SK-N-MC (cell line): ENCODE measurements at regions not wholly inside any gene's neighbourhood (a gene's known extent, or its start where the extent isn't known, plus 50 kb on each side); places are given as distances from the start of the nearest gene placed in this dataset.

Source experiments
- DNase-seq: peaks from one replicate; pipeline ENCODE4 v3.0.0-alpha.2; 2011; ENCODE audit warnings: low read depth, low spot score
- H3K27ac ChIP-seq: fragments of 200-600 bp; sonication (generic); 2 replicates; pipeline ENCODE4 v1.5.1; 2016; ENCODE audit warnings: mixed run types
- H3K36me3 ChIP-seq: fragments of 200-600 bp; sonication (generic); 2 replicates; pipeline ENCODE4 v1.6.1; 2017; ENCODE audit warnings: antibody characterized with exemption, low read length, mixed read lengths; ENCODE audit not compliant: insufficient read depth
- H3K4me3 ChIP-seq: fragments of 200-600 bp; sonication (generic); 2 replicates; pipeline ENCODE4 v1.5.1; 2016
- H3K9ac ChIP-seq: fragments of 200-600 bp; sonication (generic); 2 replicates; pipeline ENCODE4 v1.8.0; 2017; ENCODE audit warnings: mixed run types, mixed read lengths; ENCODE audit not compliant: insufficient read length
- H3K9me3 ChIP-seq: fragments of 200-600 bp; sonication (generic); 2 replicates; pipeline ENCODE4 v1.6.1; 2017; ENCODE audit warnings: low read depth, mild to moderate bottlenecking, antibody characterized with exemption, low read length, moderate library complexity, mixed read lengths
- EZH2 ChIP-seq: fragments of 200-600 bp; sonication (generic); IDR thresholded peaks from one replicate; pipeline ENCODE4 v1.6.1; 2017; ENCODE audit warnings: antibody characterized with exemption
- FOXP2 ChIP-seq: optimal IDR thresholded peaks from 2 replicates; pipeline ENCODE3; 2011; ENCODE audit warnings: mild to moderate bottlenecking, moderate library complexity; ENCODE audit not compliant: insufficient read depth; ENCODE audit errors: extremely low read length, control extremely low read depth
- POLR2AphosphoS5 ChIP-seq: IDR thresholded peaks from 2 replicates; pipeline ENCODE4 v1.6.1; 2012; ENCODE audit warnings: mild to moderate bottlenecking, low read depth, low read length, borderline replicate concordance

DNA sequence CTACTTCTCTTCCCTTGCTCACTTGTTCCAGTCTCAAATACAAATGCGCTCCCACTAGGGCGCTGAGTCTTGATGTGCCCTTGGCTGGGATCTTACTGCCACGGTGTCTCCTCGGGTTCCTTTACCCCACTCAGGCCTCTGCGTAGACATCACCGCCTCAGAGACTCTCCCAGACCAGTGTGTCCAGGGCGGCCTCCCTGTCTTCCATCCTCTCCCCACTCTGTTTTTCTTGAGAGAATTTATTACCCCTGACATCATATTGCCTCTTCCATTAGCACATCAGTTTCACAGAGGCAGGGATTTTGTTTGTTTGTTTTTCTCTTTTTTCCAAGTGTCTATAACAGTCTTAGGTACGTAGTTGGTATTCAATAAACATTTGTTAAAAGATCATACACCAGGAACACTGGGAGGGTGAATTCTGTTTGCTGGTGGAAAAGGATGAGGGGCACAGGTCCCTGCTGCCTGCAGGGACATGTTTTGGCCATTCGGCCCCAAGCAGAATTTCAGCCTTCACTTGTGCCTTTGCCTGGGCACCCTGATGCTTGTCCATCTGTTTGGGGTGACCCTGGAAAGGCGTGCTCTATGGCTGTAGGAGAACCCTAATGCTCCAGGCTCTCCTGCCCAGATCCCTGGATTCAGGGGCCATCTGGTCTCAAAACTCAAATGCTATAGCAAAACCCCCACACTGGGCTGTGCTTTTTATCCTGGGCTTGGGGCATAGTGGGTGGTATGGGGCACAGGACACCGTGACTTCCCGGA is 55.0 kb downstream of the RPL37A start:
- TF ChIP-seq POLR2AphosphoS5 (no peak), FOXP2 (no peak), EZH2 (no peak)
- no peak overlapping the region for H3K27ac ChIP-seq
- no peak overlapping the region for H3K4me3 ChIP-seq
- H3K36me3 ChIP-seq, result no peaks in the 10 kb centered on the region
- DNase-seq, result no peak
- H3K9ac ChIP-seq, result no peak overlapping the region
- no peaks in the 10 kb centered on the region for H3K9me3 ChIP-seq

GRCh38 chr2:216554286-216554685 is 55.6 kb downstream of the RPL37A start:
- TF ChIP-seq FOXP2 (no peak), POLR2AphosphoS5 (no peak), EZH2 (no peak)
- H3K4me3 ChIP-seq, result no peak overlapping the region
- no peak for DNase-seq
- H3K9ac ChIP-seq, result no peak overlapping the region
- no peaks in the 10 kb centered on the region for H3K36me3 ChIP-seq
- H3K27ac ChIP-seq, result no peak overlapping the region
- H3K9me3 ChIP-seq, result no peaks in the 10 kb centered on the region

- Histone ChIP-seq H3K27ac (no peak overlapping the region), H3K4me3 (no peak overlapping the region), H3K36me3 (no peaks in the 10 kb centered on the region), H3K9ac (no peak overlapping the region), H3K9me3 (no peaks in the 10 kb centered on the region)
- no peak for TF ChIP-seq EZH2
- no peak for TF ChIP-seq POLR2AphosphoS5
- no peak for TF ChIP-seq FOXP2
- DNase-seq, result no peak
Observed at GRCh38 chr2:216554755-216555154, 56.1 kb downstream of the RPL37A start.

DNA sequence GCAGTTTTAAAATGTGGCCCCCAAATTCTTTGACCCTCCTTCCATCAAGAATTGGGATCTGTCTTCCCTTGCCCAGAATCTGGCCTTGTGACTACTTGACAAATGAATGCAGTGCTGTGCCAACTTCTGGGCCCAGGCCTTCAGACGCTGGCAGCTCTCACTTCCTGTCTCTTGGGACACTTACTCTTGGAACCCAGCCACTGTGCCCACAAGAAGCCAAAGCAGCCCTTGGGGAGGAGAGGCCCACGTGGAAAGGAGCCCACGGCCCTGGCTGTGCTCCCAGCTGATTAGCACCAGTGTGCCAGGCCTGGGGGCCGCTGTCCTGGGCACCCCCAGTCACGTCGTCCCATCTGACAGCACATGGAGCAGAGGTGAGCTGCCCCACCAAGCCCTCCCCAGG is 56.6 kb downstream of the RPL37A start:
- H3K27ac ChIP-seq, result no peak overlapping the region
- TF ChIP-seq FOXP2, result no peak
- no peak for TF ChIP-seq EZH2
- no peak for TF ChIP-seq POLR2AphosphoS5
- H3K36me3 ChIP-seq, result no peaks in the 10 kb centered on the region
- no peaks in the 10 kb centered on the region for H3K9me3 ChIP-seq
- DNase-seq, result no peak
- no peak overlapping the region for H3K4me3 ChIP-seq
- H3K9ac ChIP-seq, result no peak overlapping the region

- no peaks in the 10 kb centered on the region for H3K36me3 ChIP-seq
- no peak overlapping the region for H3K4me3 ChIP-seq
- no peaks in the 10 kb centered on the region for H3K9me3 ChIP-seq
- no peak for DNase-seq
- no peak overlapping the region for H3K27ac ChIP-seq
- TF ChIP-seq POLR2AphosphoS5 (no peak), EZH2 (no peak)
- H3K9ac ChIP-seq, result no peak overlapping the region
Observed at GRCh38 chr2:216556202-216556601, 57.6 kb downstream of the RPL37A start.

DNA sequence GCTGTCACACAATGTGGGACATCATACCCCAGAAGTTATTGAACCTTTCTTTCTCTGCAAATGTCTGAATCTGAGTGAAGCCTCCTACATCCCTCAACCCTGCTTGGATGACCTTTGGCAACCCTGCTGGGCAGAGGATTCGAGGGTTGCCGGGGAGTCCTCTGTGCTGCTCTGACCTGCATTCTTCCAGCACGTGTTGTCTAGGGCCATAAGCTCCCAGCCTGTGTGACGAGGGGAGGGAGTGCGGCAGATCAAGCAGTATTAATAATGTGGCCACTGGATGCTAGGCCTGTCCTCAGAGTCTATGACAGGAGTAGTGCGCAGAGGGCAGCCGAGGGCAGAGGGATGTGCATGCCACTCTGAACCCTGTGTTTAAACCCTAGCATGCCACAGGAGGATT is 58.8 kb downstream of the RPL37A start:
- no peaks in the 10 kb centered on the region for H3K36me3 ChIP-seq
- no peaks in the 10 kb centered on the region for H3K9me3 ChIP-seq
- TF ChIP-seq FOXP2, result no peak
- no peak for TF ChIP-seq EZH2
- TF ChIP-seq POLR2AphosphoS5, result no peak
- H3K27ac ChIP-seq, result no peak overlapping the region
- no peak overlapping the region for H3K9ac ChIP-seq
- no peak for DNase-seq
- no peak overlapping the region for H3K4me3 ChIP-seq

DNA sequence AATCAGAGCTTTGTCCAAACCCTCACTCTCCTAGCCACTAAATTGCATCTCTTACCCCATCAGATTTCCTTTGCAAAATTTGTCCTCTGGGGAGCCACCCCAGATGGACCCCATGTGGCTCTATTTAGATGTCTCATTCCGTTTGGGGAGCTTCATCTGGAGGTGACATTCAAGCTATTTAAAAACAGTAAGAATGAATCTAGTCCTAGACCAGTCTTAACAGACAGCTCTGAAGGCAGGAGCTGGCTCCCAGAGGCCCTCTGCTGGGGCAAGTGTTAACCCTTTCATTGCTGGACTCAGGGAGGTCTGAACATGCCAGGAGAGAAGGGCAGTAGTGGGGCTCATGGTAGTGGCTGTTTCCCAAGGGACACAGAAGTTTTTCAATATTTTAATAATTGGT is 59.2 kb downstream of the RPL37A start:
- no peak overlapping the region for H3K27ac ChIP-seq
- TF ChIP-seq EZH2 (no peak), FOXP2 (no peak), POLR2AphosphoS5 (no peak)

DNA sequence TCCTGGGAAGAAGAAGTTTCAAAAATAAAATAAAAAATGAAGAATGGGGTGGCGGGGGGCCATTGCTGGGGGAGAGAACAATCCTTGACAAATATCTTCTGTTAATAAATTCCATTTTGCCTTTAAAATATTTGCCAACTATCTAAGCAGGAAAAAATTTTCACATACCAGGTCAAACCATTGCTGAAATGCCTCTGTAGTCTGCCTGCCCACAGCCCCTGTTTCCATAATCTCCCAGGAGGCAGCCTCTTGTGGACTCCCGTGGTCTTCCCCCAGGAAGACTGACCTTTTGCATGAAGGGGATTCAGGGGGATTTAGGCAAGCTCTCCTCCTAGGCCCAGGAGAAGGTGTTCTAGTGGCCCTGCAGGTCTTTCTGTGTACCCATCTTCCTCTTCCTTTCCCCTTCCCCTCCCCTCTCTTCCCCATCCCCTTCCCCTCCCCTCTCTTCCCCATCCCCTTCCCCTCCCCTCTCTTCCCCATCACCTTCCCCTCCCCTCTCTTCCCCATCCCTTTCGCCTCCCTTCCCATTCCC is 61.0 kb downstream of the RPL37A start:
- no peaks in the 10 kb centered on the region for H3K9me3 ChIP-seq
- no peaks in the 10 kb centered on the region for H3K36me3 ChIP-seq
- DNase-seq, result no peak
- no peak overlapping the region for H3K9ac ChIP-seq
- TF ChIP-seq FOXP2 (no peak), POLR2AphosphoS5 (no peak), EZH2 (no peak)
- H3K4me3 ChIP-seq, result no peak overlapping the region
- no peak overlapping the region for H3K27ac ChIP-seq

More for the DNA sequence above, 59.2 kb downstream of the RPL37A start:
- Histone ChIP-seq H3K9me3 (no peaks in the 10 kb centered on the region), H3K9ac (no peak overlapping the region), H3K4me3 (no peak overlapping the region), H3K36me3 (no peaks in the 10 kb centered on the region)
- DNase-seq, result no peak

DNA sequence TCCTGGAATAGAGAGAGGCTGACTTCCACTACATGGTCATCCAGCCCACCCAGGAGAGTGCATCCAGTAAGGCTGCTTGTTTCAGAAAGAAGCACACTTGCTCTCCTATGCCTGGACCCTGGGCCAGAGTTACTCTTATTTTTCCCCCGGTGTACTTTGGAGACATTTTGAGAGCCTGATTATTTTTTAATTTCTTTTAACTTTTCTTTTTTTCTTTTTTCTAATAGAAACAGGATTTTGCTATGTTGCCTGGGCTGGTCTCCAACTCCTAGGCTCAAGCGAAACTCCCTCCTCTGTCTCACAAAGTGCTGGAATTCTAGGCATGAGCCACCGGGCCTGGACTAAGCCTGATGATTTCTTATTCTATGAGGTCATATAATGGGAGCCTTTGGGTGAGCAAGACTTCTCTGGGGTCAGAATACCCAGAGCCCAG is 62.2 kb downstream of the RPL37A start:
- Histone ChIP-seq H3K9me3 (no peaks in the 10 kb centered on the region), H3K4me3 (no peak overlapping the region), H3K9ac (no peak overlapping the region), H3K27ac (no peak overlapping the region), H3K36me3 (no peaks in the 10 kb centered on the region)
- no peak for TF ChIP-seq EZH2
- no peak for TF ChIP-seq FOXP2
- no peak for TF ChIP-seq POLR2AphosphoS5
- no peak for DNase-seq
